Dendritic cell treated with granulocyte-macrophage colony-stimulating factor and Interleukin-4, amounts not matched to agents 40 ng/mL and 50 ng/mL, for 4 days (primary cell): ENCODE measurements at regions not wholly inside any gene's neighbourhood (a gene's known extent, or its start where the extent isn't known, plus 50 kb on each side); places are given as distances from the start of the nearest gene placed in this dataset.

Experiments used
- H3K27ac Mint-ChIP-seq: one replicate; pipeline ENCODE4 v1.8.0; 2022; ENCODE audit warnings: mild to moderate bottlenecking, mixed read lengths
- H3K27me3 Mint-ChIP-seq: one replicate; pipeline ENCODE4 v1.8.0; 2022; ENCODE audit warnings: mild to moderate bottlenecking, mixed read lengths
- H3K36me3 Mint-ChIP-seq: one replicate; pipeline ENCODE4 v1.8.0; 2022; ENCODE audit warnings: low read depth, mixed read lengths
- H3K4me1 Mint-ChIP-seq: one replicate; pipeline ENCODE4 v1.8.0; 2022; ENCODE audit warnings: low read depth, mixed read lengths
- H3K4me3 Mint-ChIP-seq: one replicate; pipeline ENCODE4 v1.8.0; 2022; ENCODE audit warnings: mild to moderate bottlenecking, moderate library complexity, mixed read lengths
- H3K9me3 Mint-ChIP-seq: one replicate; pipeline ENCODE4 v1.8.0; 2022; ENCODE audit warnings: mixed read lengths
- intact Hi-C: fragments of 100-400 bp; cut with micrococcal nuclease; formaldehyde crosslinking; loops from one replicate; pipeline ENCODE4 v1.15.0; 2022

DNA sequence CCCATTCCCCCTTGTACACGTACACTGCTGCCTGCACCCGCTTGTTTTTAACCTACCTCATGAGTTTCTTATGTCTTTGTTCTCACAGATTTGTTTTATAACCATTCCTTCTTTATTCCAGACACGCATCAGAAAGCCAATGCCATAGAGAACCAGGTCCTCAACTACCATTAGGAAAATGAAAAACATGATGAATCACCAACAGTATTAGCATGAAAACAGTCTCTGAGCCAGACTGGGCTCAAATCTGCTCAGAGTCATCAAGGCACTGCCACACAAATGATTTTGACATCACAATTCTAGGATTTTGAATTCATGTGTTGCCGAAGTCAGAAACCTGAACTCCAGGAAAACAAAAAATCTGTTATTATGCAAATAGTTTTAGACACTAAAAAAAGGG is 394.1 kb upstream of the GRIA1 start:
- intact Hi-C loops, result no loop called here
- H3K4me3 Mint-ChIP-seq, result no peak overlapping the region

DNA sequence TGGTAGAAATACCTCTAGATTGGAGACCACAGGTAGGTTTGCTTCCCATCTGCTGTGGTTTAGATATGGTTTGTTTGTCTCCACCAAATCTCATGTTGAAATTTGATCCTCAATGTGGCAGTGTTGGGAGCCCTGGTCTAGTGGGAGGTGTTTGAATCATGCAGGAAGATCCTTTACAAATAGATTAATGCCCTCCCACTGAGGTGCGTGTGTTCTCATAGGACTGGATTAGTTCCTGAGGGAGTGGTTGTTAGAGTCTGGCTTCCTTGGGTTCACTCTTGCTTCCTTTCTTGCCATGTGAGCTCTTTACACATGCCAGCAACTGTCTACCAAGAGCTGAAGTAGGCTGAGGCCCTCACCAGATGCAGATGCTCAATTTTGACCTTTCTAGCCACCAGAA is 391.1 kb upstream of the GRIA1 start:
- Mint-ChIP-seq H3K27me3 (no peaks in the 10 kb centered on the region), H3K27ac (no peak overlapping the region), H3K4me3 (no peak overlapping the region), H3K36me3 (no peaks in the 10 kb centered on the region), H3K4me1 (no peaks in the 10 kb centered on the region), H3K9me3 (peaks cover 23% of the 10 kb centered on the region)
- intact Hi-C loops, result no loop called here

More for the DNA sequence above, 394.1 kb upstream of the GRIA1 start:
- H3K9me3 Mint-ChIP-seq, result peaks cover 28% of the 10 kb centered on the region
- H3K27me3 Mint-ChIP-seq, result no peaks in the 10 kb centered on the region
- H3K27ac Mint-ChIP-seq, result no peak overlapping the region
- no peaks in the 10 kb centered on the region for H3K4me1 Mint-ChIP-seq
- no peaks in the 10 kb centered on the region for H3K36me3 Mint-ChIP-seq

DNA sequence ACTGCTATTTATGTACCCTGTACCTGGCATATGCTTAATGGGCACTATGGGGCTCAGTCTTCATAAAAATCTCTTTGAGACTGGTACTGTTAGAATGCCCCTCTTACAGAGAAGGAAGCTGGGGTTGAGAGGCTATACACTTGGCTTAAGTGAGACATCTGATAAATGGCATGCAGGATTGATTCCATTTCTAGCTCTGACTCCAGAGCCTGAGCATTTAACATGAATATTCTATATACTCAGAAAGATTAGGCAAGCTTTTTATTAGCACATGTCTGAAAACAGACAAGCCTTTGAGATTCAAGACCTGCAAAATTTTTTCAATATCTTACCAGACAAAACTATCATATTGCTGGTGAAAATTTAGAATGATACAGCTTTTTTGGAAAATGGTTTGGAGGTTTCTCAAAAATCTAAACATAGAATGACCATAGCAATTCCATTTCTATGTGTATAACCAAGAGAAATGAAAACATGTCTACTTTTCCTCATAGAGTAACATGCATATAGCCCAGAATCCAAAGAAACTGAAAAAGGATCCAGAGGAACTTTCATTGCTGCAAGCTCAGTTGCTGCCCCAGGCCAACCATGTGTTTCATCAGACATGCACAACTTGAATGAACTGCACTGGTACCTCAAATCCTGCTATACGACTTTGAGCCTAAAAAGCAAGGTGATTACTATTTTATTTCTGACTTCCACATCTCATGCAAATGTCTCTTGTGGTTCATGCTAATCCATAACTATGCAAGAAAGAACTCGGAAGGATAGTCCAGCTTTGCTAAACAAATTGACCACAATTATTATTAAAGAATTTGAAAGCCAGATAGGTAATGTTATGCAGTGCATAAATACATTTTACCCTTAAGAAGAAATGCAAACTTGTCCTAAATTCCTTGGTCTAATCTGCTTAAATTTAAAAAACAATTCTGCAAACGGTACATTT is 389.0 kb upstream of the GRIA1 start:
- intact Hi-C loops, result no loop called here
- Mint-ChIP-seq H3K27me3 (no peaks in the 10 kb centered on the region), H3K9me3 (peaks cover 18% of the 10 kb centered on the region), H3K4me1 (no peaks in the 10 kb centered on the region), H3K4me3 (no peak overlapping the region), H3K36me3 (no peaks in the 10 kb centered on the region), H3K27ac (no peak overlapping the region)

DNA sequence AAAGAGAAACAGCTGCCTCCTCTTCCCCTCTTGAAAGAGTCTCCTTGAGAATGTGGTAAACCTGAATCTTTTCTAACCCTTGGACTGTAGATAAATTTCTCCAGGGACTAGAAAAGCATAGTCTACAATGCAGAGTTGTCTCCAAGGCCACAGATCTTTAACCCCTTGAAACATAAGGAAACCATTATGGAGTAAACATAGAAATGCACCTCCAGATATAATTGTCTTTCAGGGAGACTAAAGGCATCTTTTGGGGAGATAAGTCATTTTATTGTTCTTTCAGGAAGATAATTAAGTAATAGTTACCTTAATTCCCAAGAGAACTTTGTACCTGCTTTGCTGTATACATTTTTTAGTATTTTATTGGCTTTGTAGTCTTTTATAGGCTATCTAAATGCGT is 373.6 kb upstream of the GRIA1 start:
- Mint-ChIP-seq H3K36me3 (no peaks in the 10 kb centered on the region), H3K27ac (no peak overlapping the region), H3K27me3 (no peaks in the 10 kb centered on the region), H3K9me3 (peaks cover 17% of the 10 kb centered on the region), H3K4me1 (no peaks in the 10 kb centered on the region), H3K4me3 (no peak overlapping the region)
- intact Hi-C loops, result no loop called here

DNA sequence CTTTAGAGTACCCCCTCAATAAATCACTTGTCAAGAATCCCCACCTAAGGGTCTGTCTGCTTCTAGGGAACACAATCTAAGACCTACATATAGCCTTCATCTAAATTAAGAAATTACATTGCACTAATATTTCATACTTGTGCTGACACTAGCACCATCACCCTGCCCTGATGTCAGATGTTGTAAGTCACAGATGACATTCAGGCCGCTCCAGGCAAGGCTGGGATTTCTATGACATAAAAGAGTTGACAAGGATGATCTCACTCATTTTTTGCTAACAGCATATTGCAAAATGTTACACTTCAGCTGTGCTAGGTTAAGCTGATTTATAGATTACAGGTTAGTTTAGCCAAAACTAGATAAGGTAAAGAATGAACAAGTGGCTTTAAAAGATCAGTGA is 372.5 kb upstream of the GRIA1 start:
- no peaks in the 10 kb centered on the region for H3K27me3 Mint-ChIP-seq
- H3K36me3 Mint-ChIP-seq, result no peaks in the 10 kb centered on the region
- H3K4me3 Mint-ChIP-seq, result no peak overlapping the region
- intact Hi-C loops, result no loop called here
- H3K27ac Mint-ChIP-seq, result no peak overlapping the region
- peaks cover 17% of the 10 kb centered on the region for H3K9me3 Mint-ChIP-seq
- no peaks in the 10 kb centered on the region for H3K4me1 Mint-ChIP-seq

DNA sequence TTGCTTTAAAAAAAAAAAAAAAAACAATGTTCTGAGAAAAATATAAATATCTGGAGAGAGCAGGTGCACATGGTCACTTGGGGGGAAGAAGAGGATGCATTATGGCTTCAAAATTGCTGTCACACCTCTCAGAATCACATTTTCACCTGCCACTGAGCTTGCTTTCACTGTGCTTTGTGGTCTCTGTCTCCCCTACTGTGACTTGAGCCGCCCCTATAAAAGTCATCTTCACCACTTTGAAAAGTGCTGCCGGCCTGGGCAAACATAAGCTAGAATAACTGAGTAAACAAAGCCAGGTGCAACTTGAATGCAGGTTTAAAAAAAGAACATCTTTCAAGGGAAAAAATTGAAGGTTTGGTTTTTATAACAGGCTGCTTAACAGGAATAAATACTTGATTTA is 368.1 kb upstream of the GRIA1 start:
- intact Hi-C loops, result no loop called here
- Mint-ChIP-seq H3K36me3 (no peaks in the 10 kb centered on the region), H3K4me3 (no peak overlapping the region), H3K4me1 (no peaks in the 10 kb centered on the region), H3K9me3 (peaks cover 17% of the 10 kb centered on the region), H3K27me3 (no peaks in the 10 kb centered on the region), H3K27ac (no peak overlapping the region)

DNA sequence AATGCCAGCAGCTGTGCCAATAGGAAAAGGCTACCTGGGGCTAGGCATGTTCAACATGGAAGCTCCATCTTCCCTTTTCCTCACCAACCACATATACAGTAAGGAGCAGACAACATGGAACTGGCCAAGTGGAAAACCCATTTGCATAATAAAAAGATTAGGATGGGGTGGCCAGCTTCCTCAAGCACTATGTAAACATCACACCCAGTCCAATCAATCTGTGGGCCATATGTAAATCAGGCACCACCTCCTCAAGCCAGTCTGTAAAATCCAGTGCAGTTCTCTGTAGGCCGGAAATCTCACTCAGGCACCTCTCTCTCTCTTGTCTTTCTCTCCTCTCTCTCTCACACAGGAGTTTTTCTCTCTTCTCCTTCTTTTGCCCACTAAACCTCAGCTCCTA is 360.2 kb upstream of the GRIA1 start:
- no peaks in the 10 kb centered on the region for H3K4me1 Mint-ChIP-seq
- no peaks in the 10 kb centered on the region for H3K36me3 Mint-ChIP-seq
- intact Hi-C loops, result no loop called here

DNA sequence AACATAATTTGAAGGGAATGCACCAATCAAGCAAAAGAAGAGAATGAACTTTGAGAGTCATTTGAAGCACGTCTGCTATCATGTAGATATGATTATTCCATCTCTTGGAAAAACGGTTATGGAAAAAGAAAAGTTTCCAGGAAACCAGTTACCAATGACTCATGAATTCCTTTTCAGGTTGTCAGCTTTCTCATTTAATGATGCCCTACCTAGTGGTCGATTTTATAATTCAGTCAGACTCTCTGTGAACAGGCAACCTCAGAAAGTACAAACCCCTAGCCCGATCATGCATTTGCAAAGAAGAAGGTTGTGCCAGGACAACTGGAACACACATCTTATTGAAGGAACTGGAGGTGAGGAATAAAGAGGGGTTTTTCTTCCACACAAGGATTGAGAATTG is 355.1 kb upstream of the GRIA1 start:
- Mint-ChIP-seq H3K27me3 (no peaks in the 10 kb centered on the region), H3K27ac (no peak overlapping the region), H3K36me3 (no peaks in the 10 kb centered on the region), H3K4me1 (no peaks in the 10 kb centered on the region), H3K9me3 (no peaks in the 10 kb centered on the region), H3K4me3 (no peak overlapping the region)
- intact Hi-C loops, result no loop called here

More for the DNA sequence above, 360.2 kb upstream of the GRIA1 start:
- Mint-ChIP-seq H3K9me3 (no peaks in the 10 kb centered on the region), H3K27ac (no peak overlapping the region), H3K27me3 (no peaks in the 10 kb centered on the region), H3K4me3 (no peak overlapping the region)

DNA sequence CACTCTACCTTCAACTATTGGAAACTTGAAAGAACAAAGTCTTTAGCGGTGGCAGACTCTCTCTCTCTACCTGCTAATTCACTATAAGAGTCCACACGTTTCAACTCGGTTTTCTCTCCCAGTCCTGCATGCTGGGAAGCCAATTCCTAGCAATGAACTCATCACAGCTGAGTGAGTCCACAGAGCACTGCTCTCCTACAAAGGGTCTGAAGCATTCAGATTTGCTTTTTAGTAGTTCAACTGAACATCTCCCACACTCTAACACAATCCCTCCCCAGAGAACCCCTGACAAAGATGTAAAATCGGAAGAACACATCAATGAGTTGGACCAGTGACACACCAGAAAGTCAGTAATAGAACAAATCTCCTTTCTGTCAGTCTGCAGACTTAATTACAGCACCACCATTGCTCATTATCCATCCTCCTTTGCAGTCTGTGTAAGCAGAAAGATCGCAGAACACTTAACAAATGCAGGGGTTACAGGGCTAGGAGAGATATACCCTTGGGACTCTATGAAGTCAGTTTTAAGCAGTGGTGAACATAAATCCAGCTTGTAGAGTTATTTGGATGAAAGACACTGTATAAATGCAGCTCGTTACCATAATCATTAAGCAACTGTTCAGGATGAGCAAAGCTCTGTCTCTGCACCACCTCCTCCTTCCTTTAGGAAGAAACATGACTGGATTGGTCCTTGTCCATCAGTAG is 353.4 kb upstream of the GRIA1 start:
- no peak overlapping the region for H3K27ac Mint-ChIP-seq
- no peaks in the 10 kb centered on the region for H3K9me3 Mint-ChIP-seq
- intact Hi-C loops, result no loop called here
- no peak overlapping the region for H3K4me3 Mint-ChIP-seq
- H3K27me3 Mint-ChIP-seq, result no peaks in the 10 kb centered on the region
- no peaks in the 10 kb centered on the region for H3K36me3 Mint-ChIP-seq
- no peaks in the 10 kb centered on the region for H3K4me1 Mint-ChIP-seq

DNA sequence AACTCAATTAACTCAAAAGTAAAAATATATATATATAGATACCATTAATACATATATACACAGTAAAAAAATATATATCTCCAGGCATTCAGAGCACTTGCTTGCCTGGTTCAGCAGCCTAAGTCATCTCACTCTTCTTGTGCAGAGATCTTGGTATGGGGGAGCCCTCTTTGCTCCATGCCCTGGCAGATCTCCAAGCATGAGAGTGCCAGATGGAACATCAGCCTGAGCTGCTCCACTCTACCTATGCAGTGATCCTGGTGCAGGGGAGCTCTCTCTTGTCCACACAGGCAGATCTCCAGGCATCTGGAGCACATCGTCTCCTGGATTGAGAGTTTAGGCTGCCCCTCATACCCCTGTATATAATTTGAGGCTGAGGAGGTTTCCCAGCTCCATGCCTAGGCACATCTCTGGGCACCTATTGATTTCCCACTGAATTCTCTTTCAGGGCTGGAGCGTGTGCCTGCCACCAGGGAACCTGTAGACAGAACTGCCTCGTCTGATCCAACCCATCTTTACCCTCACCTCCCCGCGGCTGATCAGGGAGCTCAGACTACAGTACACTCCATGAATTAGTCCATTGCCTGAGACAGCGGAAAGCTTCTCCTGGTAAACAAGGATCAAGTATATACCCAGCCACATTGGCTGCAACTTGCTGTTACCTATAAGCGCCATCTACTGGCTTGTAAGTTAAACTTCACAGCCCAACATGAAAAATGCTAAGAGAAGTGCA is 342.4 kb upstream of the GRIA1 start:
- Mint-ChIP-seq H3K36me3 (no peaks in the 10 kb centered on the region), H3K9me3 (peaks cover 9% of the 10 kb centered on the region), H3K27ac (no peak overlapping the region), H3K4me1 (no peaks in the 10 kb centered on the region), H3K27me3 (no peaks in the 10 kb centered on the region), H3K4me3 (no peak overlapping the region)
- intact Hi-C loops, result loop anchor here (5.0 kb wide), 1 partner anchor 616 kb away; no protein-coding TSS in a partner anchor

DNA sequence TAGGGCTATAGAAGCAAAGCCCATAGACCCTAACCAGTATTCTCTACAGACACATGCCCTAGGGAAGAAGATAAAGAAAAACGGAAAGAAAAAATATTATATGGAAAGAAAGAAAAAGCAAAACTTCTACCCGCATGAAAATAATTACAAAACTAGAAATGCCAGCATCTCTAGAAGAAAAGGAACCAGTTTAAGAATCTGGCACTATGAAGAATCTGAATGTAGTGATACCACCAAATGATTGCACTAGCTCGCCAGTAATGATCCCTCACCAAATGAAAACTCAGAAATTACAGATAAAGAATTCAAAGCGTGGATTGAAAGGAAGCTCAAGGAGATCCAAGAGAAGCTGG is 341.9 kb upstream of the GRIA1 start:
- Mint-ChIP-seq H3K9me3 (peaks cover 4% of the 10 kb centered on the region), H3K4me1 (no peaks in the 10 kb centered on the region), H3K27me3 (no peaks in the 10 kb centered on the region), H3K4me3 (no peak overlapping the region), H3K27ac (no peak overlapping the region), H3K36me3 (no peaks in the 10 kb centered on the region)
- intact Hi-C loops, result loop anchor here (5.0 kb wide), 1 partner anchor 616 kb away; no protein-coding TSS in a partner anchor

DNA sequence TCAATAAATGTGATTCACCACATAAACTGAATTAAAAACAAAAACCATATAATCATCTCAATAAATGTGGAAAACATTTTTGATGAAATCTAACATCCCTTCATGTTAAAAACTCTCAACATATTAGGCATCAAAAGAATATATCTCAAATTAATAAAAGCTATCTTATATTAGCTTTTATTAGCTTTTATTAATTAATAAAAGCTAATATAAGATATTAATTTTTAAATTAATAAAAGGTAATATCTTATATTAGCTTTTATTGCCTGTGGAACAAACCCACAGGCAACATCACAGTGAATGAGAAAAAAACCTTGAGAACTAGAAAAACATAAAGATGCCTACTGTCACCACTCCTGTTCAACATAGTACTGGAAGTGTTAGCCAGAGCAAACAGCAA is 338.9 kb upstream of the GRIA1 start:
- Mint-ChIP-seq H3K4me1 (no peaks in the 10 kb centered on the region), H3K36me3 (no peaks in the 10 kb centered on the region), H3K4me3 (no peak overlapping the region), H3K27me3 (no peaks in the 10 kb centered on the region), H3K9me3 (no peaks in the 10 kb centered on the region), H3K27ac (no peak overlapping the region)
- intact Hi-C loops, result no loop called here

DNA sequence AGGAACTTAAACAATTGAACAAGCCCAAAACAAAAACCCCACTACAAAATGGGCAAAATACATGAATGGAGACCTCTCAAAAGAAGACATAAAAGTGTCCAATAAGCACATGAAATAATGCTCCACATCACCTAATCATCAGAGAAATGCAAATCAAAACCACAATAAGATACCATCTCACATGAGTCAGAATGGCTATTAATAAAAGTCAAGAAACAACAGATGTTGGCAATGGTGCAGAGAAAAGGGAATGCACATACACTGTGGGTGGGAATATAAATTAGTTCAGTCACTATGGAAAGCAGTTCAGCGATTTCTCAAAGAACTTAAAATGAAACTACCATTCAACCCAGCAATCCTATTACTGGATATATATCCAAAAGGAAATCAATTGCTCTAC is 337.4 kb upstream of the GRIA1 start:
- Mint-ChIP-seq H3K36me3 (no peaks in the 10 kb centered on the region), H3K4me1 (no peaks in the 10 kb centered on the region), H3K4me3 (no peak overlapping the region), H3K9me3 (no peaks in the 10 kb centered on the region), H3K27ac (no peak overlapping the region), H3K27me3 (no peaks in the 10 kb centered on the region)
- intact Hi-C loops, result no loop called here

DNA sequence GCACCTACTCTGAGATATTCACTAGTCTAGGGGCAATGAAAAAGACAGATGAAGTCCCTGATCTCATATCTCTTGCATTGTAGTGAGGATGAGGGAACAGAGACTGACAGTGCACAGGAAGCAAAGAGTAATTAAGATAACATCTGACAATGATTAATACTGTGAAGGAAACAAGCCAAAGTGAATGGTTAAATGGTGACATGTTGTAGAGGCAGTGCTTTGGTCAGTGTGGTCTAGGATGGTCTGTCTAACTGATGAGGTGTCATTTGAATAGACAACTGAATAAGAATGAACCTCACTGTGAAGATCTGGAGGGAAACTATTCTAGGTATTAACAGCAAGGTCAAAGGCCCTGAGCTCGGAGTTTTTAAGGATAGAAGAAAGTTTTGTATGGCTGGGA is 333.3 kb upstream of the GRIA1 start:
- no peaks in the 10 kb centered on the region for H3K36me3 Mint-ChIP-seq
- H3K27ac Mint-ChIP-seq, result no peak overlapping the region
- H3K4me3 Mint-ChIP-seq, result no peak overlapping the region
- no peaks in the 10 kb centered on the region for H3K27me3 Mint-ChIP-seq
- intact Hi-C loops, result no loop called here
- no peaks in the 10 kb centered on the region for H3K4me1 Mint-ChIP-seq
- H3K9me3 Mint-ChIP-seq, result no peaks in the 10 kb centered on the region
